OCI-LY7 (cell line): ENCODE measurements at regions not wholly inside any gene's neighbourhood (a gene's known extent, or its start where the extent isn't known, plus 50 kb on each side); places are given as distances from the start of the nearest gene placed in this dataset.

ENCODE experiments used
- BruUV-seq: library from RNA; stranded (reverse); fragments of 400-500 nt; replicated peaks from 2 replicates; lab custom pipeline; 2021; lab: Mats Ljungman, UMichigan
- CTCF ChIA-PET: fragments of 300-600 bp; sonication (Branson Sonifier 250); formaldehyde crosslinking; loops from one replicate; lab custom pipeline; 2022; ENCODE audit warnings: antibody characterized with exemption; ENCODE audit not compliant: unreplicated experiment; lab: Charles Lee
- POLR2A ChIA-PET: fragments of 300-600 bp; sonication (Branson Sonifier 250); formaldehyde crosslinking; loops from one replicate; lab custom pipeline; 2022; ENCODE audit warnings: antibody characterized with exemption; lab: Charles Lee
- DNase-seq: peaks from one replicate; pipeline ENCODE4 v3.0.0-alpha.2; 2015; ENCODE audit warnings: low spot score
- H2AFZ ChIP-seq: fragments of 200-600 bp; sonication (generic), shearing (Covaris generic); 2 replicates; pipeline ENCODE4 v1.6.1; 2014; ENCODE audit warnings: mild to moderate bottlenecking, antibody characterized with exemption, low read length, moderate library complexity
- H3K27ac ChIP-seq: fragments of 200-600 bp; sonication (generic); 2 replicates; pipeline ENCODE4 v1.5.1; 2014; ENCODE audit warnings: mixed run types, low read depth, mild to moderate bottlenecking, moderate library complexity, low read length, inconsistent platforms; ENCODE audit not compliant: poor library complexity, severe bottlenecking
- H3K36me3 ChIP-seq: fragments of 200-600 bp; sonication (generic); 2 replicates; pipeline ENCODE4 v1.6.1; 2014; ENCODE audit warnings: mild to moderate bottlenecking, antibody characterized with exemption, low read length, moderate library complexity, mixed read lengths; ENCODE audit not compliant: insufficient read depth
- H3K4me1 ChIP-seq: fragments of 200-600 bp; sonication (generic); 2 replicates; pipeline ENCODE4 v1.5.1; 2014; ENCODE audit warnings: mild to moderate bottlenecking, low read length; ENCODE audit not compliant: insufficient read depth, poor library complexity, severe bottlenecking
- H3K4me2 ChIP-seq: fragments of 200-600 bp; sonication (generic); 2 replicates; pipeline ENCODE4 v1.6.1; 2014; ENCODE audit warnings: mild to moderate bottlenecking, low read length
- H3K4me3 ChIP-seq: fragments of 200-600 bp; sonication (generic); 2 replicates; pipeline ENCODE4 v1.5.1; 2014; ENCODE audit warnings: mild to moderate bottlenecking, low read depth, low read length; ENCODE audit not compliant: poor library complexity, severe bottlenecking
- H3K79me2 ChIP-seq: fragments of 200-600 bp; sonication (generic); 2 replicates; pipeline ENCODE4 v1.6.1; 2016; ENCODE audit warnings: low read depth, mild to moderate bottlenecking, low read length, moderate library complexity, mixed read lengths; ENCODE audit not compliant: insufficient read depth
- H3K9me2 ChIP-seq: fragments of 200-600 bp; sonication (generic); 2 replicates; pipeline ENCODE4 v1.6.1; 2016; ENCODE audit warnings: mild to moderate bottlenecking, low read length, mixed read lengths; ENCODE audit not compliant: insufficient read depth
- H3K9me3 ChIP-seq: fragments of 200-600 bp; sonication (generic); 2 replicates; pipeline ENCODE4 v1.6.1; 2014; ENCODE audit warnings: mild to moderate bottlenecking, mixed run types, low read length, mixed read lengths
- H4K20me1 ChIP-seq: fragments of 200-600 bp; sonication (generic); 2 replicates; pipeline ENCODE4 v1.6.1; 2014; ENCODE audit warnings: mild to moderate bottlenecking, antibody characterized with exemption, low read length, moderate library complexity, mixed read lengths; ENCODE audit not compliant: insufficient read depth
- CTCF ChIP-seq: fragments of 200-600 bp; sonication (generic); conservative IDR thresholded peaks from 2 replicates; pipeline ENCODE4 v1.5.1; 2014; ENCODE audit warnings: mild to moderate bottlenecking, antibody characterized with exemption, low read length, moderate library complexity, mixed read lengths
- EZH2phosphoT487 ChIP-seq: fragments of 200-600 bp; sonication (generic); IDR thresholded peaks from 2 replicates; pipeline ENCODE4 v1.6.1; 2018; ENCODE audit warnings: low read depth, borderline replicate concordance, mild to moderate bottlenecking, mixed run types, antibody characterized with exemption, low read length, moderate library complexity, mixed read lengths
- intact Hi-C: fragments of 100-400 bp; cut with micrococcal nuclease; formaldehyde crosslinking; loops from one replicate; pipeline ENCODE4 v1.10.0; 2022; ENCODE audit not compliant: unreplicated experiment

- Histone ChIP-seq H2AFZ (no peak overlapping the region), H4K20me1 (no peaks in the 10 kb centered on the region), H3K4me3 (no peak overlapping the region), H3K36me3 (no peaks in the 10 kb centered on the region), H3K9me2 (no peaks in the 10 kb centered on the region), H3K27ac (no peak overlapping the region), H3K79me2 (no peaks in the 10 kb centered on the region), H3K9me3 (no peaks in the 10 kb centered on the region), H3K4me1 (no peaks in the 10 kb centered on the region), H3K4me2 (no peak overlapping the region)
- BruUV-seq = no TSS peak
- ChIA-PET POLR2A (no interaction called here), CTCF (no interaction called here)
- TF ChIP-seq CTCF = no peak
- TF ChIP-seq EZH2phosphoT487 = no peak
- intact Hi-C loops = no loop called here
- no peak for DNase-seq
Measured at GRCh38 chr2:19462256-19462645, 103.8 kb upstream of the OSR1 start.

- H3K4me1 ChIP-seq = no peaks in the 10 kb centered on the region
- no peaks in the 10 kb centered on the region for H3K9me3 ChIP-seq
- no peak for DNase-seq
- intact Hi-C loops = no loop called here
- no peak overlapping the region for H3K27ac ChIP-seq
- CTCF ChIA-PET = no interaction called here
- no peak for TF ChIP-seq EZH2phosphoT487
- no peak for TF ChIP-seq CTCF
- H3K79me2 ChIP-seq = no peaks in the 10 kb centered on the region
- no peak overlapping the region for H3K4me2 ChIP-seq
- POLR2A ChIA-PET = no interaction called here
- no peak overlapping the region for H2AFZ ChIP-seq
- H3K4me3 ChIP-seq = no peak overlapping the region
- H3K36me3 ChIP-seq = no peaks in the 10 kb centered on the region
- no TSS peak for BruUV-seq
- no peaks in the 10 kb centered on the region for H4K20me1 ChIP-seq
- H3K9me2 ChIP-seq = no peaks in the 10 kb centered on the region
Measured at GRCh38 chr2:19461504-19462255, 103.3 kb upstream of the OSR1 start.

- BruUV-seq = no TSS peak
- Histone ChIP-seq H3K4me2 (no peak overlapping the region), H3K4me1 (no peaks in the 10 kb centered on the region), H3K9me2 (no peaks in the 10 kb centered on the region), H3K36me3 (no peaks in the 10 kb centered on the region), H3K79me2 (no peaks in the 10 kb centered on the region), H3K9me3 (no peaks in the 10 kb centered on the region), H4K20me1 (no peaks in the 10 kb centered on the region), H3K4me3 (no peak overlapping the region), H3K27ac (no peak overlapping the region), H2AFZ (no peak overlapping the region)
- DNase-seq = no peak
- POLR2A ChIA-PET = interaction anchor here (0.7 kb wide), 1 partner anchor 327 kb away, joined by 4 read pairs; no protein-coding TSS in a partner anchor
- TF ChIP-seq CTCF (no peak), EZH2phosphoT487 (no peak)
- intact Hi-C loops = no loop called here
- CTCF ChIA-PET = no interaction called here
Measured at GRCh38 chr2:19460761-19461160, 102.3 kb upstream of the OSR1 start.
